Hindlimb muscle (tissue), 1 donor: ENCODE measurements at regions not wholly inside any gene's neighbourhood (a gene's known extent, or its start where the extent isn't known, plus 50 kb on each side); places are given as distances from the start of the nearest gene placed in this dataset.

ENCODE experiments used
- DNase-seq: peaks from one replicate; pipeline ENCODE4 v3.0.0-alpha.2; 2013

DNA sequence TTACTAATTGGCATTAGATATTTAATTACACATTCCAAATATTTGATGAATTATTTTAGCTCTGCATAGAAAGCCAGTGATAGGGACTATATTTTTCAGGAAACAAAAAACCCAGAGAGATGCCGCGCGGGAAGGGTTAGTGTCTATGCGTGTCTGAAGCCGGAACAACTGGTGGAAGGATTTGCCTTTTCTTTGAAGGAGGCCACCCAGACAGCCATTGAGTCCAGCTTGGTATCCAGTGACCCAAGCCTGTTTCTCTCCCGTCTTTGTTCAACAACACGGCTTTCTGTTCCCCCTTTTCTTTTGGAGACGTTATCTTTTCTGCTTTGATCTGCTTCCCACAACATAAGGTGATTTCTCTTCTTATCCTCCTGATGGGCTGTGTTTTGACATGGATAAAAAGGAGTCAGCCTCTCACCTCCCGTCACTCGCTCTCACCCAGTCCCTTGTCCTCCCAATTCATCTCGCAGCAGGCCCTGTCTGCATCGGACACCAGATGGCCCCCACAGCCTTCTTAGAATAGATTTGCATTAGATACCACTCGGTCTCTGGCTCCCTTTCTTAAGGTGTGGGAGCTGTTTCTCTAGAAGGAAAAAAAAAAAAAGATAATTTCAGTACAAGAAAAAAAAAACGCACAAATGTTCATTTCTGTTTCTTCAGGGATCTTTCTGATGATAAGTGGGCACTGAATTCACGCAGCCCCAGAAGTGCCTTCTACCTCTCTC lies 361.8 kb downstream of the ZNF536 start:
- DNase-seq: peak; percentile 63

DNA sequence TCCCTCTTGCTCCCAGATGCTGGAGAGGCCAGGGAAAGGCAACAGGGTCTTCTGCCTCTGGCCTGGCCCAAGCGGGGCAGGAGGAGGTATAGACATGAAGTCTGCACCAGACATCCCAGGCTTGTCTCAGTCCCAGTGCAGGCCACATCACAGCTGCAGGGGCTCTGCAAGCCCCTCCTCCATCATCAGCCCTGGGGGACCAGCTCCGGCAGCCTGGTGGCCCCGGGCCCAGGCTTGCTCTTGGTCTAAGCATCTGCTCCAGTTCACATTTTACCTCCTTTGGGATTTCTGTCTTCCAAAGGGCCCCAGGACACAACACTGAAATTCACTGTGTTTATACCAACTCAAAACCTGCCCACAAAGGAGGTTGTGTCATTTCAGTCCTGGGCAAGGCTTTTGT lies 359.4 kb downstream of the ZNF536 start:
- DNase-seq: no peak

DNA sequence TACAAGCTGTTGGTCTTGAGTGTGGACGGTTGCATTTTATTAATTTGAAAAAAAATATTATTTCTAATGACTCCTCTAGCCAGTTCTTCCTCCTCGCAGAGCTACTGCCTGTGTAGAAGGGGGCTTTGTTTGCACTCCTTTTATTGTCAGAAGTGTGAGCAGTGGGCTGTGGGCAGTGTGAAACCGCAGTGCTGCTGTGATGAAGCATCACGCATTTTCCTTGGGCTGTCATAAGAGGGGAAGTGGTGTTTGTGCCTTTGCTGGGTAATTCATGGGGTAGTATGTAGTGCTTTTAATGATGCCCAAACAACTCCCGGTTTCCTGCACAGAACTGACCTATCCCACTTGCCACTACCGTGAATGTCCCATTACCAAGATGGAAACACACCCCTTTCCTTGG lies 357.3 kb downstream of the ZNF536 start:
- no peak for DNase-seq

GRCh38 chr19:30722761-30723160 lies 350.6 kb downstream of the ZNF536 start:
- no peak for DNase-seq

GRCh38 chr19:30722186-30722585 lies 350.0 kb downstream of the ZNF536 start:
- no peak for DNase-seq

GRCh38 chr19:30719999-30720345 lies 347.8 kb downstream of the ZNF536 start:
- DNase-seq: no peak

DNA sequence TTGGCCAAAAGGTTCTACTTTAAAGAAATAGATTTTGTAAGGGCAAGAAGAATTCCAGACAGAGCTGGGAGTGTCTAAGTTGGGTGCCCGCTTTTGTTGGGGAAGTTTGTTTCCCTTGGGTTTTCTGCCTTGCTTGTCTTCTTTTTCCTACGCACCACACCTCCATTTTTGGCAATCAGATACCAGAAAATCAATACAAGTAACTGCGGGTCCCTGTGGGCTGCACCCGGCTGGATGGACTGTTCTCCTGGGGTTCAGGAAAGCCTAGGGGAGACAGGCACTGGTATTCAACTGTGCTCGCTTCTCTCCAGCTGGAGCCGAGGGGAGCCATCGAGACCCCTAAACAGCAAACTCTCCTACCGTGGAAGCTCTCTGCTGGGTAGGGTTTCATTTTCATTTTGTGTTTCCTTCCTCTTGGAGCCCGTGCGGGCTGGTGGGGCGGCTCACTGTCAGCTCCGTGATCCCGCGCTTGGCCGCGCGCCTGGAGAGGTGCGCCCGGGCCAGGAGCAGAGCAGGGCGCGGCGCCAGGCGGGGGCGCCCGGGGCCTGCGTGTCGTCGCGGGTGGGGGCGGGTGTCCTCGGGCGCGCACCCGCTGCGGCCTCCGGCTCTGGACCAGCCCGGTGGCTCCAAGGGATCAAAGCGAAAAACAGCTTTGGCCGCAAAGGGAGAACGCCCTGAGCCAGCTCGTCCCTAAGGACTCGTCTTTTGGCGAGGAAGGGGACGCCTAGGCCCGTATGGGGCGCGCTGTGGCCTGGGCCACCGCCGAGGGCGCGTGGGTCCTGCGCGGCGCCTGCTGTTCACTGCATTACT lies 347.2 kb downstream of the ZNF536 start:
- peak; percentile 77 for DNase-seq

DNA sequence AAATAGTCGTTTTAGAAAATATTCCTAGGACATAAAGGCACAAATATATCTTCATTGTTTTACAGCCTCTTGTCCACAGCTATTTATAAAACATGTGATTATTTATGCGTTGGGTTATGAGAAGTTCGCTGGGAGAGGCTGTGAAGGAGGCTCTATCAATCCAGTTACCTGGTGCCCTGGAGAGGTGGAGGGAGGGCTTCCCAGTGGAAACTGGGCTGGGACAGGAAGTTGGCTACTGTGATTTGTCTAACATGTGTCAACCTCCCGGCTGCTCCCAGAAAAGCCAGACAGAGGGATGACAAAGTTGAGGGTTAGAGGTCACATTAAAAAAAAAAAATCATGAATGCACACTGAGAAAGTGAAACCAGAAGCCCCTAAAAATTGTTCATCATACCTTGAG lies 346.5 kb downstream of the ZNF536 start:
- no peak for DNase-seq

- DNase-seq: no peak
Observed at GRCh38 chr19:30718014-30718413, 345.8 kb downstream of the ZNF536 start.

DNA sequence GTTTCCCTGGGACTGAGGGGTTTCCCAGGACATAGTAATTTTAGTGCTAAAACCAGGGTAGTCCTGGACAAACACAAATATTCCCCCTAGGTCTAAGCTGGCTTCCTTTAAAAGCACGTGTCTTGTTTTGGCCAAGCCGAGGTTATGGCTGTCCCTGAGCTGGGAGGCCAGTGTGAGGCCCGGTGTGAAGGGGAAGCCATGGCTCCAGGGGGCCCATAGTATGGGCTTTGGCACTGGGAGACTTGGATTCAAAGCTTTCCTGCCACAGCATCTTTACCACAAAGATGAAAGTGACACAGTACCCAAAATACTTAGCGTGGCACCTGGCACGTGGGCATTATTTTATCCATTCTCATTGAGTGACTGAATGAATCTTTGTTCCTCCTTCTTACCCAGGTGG lies 345.2 kb downstream of the ZNF536 start:
- DNase-seq: no peak

DNA sequence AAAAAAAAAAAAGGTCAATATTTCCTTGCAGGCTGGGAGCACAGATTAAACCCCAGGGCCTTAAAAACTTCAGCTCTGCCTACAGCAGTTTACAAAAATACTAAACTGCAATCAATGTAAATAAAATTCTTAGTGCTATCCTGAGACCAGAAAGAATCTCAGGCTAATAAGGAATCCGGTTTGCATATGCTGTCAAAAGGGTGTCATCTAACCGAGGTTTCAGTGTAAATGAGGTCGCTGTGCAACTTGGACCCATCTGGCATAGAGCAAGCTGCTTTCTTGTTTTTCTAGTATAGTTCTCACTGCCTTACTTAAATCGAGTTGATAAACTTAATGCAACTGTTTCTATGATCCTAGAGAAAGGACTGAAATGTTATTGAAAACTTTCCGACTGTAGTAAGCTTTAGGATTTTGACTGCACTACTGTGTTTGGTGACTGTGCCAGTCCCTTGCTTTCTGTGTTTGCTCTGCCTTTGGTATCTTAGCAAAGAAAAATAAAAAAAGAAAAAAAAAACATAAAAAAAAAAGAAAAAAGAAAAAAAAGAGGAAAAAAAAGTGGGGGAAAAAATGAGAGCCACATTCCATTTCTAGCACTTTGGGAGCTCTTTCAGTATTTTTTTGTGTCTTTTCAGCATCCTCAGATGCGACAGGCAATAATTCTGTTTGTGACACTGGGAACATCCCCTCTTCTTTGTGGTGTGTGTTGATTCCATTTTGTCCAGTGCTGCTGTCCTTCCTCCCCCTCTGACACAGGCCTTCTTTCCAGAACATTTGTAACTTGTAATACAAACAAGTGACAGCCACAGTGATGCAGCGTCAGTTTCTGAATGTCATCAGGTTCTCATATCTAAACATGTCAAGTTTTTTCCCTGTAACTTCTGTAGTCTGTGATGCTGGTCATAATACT lies 340.5 kb downstream of the ZNF536 start:
- DNase-seq: no peak

DNA sequence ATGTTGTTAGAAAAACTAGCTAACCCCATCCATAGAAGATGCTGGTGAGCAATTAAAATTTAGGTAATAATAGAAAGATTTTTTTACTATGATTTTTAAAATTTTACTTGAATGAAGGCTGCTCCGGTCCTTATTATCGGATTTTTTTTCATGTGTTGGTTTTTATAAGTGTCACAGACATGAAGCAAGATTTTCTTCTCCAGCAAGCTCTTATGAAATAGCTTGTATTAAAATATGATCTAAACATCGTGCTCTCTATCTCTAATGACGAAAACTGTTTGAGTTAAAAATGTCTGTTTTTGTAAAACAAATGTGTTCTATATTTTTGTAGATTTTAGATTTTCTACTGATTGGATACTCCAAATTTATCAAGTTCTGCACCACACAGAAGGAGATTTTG lies 339.6 kb downstream of the ZNF536 start:
- DNase-seq: no peak

DNA sequence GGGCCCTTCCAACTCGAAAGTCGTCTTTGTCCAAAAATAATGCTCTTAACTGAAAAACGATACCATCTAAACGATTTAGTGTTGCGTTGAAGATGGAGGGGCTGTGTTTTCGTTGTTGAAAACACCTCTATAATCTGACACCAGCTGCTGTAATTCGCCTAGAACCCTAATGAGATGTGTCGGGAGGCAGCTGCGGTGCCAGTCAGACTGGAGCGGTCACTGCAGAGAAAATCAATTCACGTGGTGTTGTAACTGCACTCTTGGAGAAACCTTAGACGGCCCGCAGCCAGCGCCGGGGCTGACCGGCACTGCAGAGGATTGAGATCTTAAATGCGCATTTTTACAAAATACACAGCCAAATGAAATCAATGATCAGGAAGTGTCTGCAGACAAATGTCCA lies 339.1 kb downstream of the ZNF536 start:
- DNase-seq: no peak

GRCh38 chr19:30710721-30711120 lies 338.5 kb downstream of the ZNF536 start:
- DNase-seq: no peak

- DNase-seq: no peak
Observed at GRCh38 chr19:30708416-30709178, 336.4 kb downstream of the ZNF536 start.

- no peak for DNase-seq
Observed at GRCh38 chr19:30704771-30705330, 332.7 kb downstream of the ZNF536 start.

DNA sequence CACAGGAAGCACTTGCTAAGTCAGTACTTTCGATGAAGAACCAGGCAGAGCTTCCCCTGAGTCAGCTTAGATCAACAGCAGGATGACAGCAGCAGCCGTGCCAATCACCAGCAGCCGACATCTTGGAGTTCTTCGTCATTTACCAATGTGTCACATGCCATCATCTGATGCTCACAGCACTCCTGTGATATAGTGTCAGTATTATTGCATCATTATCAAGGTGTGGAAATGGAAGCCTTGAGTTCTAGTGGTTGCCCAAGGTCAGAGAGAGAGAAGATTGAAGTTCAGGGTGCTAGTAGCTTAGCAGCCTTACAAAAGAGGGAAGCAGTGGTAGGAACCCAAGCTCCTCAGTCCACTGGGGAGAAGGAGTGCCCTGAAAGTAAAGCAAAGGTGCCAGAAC lies 331.5 kb downstream of the ZNF536 start:
- no peak for DNase-seq

DNA sequence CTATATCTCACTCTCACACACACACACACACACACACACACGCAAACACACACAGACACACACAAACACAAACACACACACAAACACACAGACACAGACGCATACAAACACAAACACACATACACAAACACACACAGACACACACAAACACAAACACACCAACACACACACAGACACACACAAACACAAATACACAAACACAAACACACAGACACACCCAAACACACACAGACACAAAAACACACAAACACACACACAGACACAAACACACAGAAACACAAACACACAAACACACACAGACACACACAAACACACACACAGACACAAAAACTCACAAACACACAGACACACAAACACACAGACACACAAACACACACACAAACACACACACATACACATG lies 329.0 kb downstream of the ZNF536 start:
- DNase-seq: no peak

GRCh38 chr19:30699871-30700280 lies 327.7 kb downstream of the ZNF536 start:
- no peak for DNase-seq

DNA sequence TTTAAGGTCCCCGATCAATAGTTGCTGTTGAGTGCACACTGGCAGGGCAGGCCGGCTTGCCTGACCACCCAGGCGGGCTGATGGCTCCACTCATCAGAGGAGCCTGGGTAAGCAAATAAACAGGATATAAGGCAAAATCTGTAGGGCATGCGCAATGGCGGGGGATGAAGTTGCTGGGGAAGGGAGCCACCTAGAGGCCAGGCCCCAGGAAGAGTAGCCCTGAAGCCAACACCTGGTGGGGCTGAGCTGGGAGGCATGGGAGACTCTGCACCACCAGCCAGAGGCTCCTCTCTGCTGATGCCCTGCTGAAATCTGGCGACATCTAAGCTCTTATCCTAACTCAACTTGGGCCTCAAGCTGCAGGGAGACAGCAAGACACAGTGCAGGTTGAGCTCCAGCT lies 324.3 kb downstream of the ZNF536 start:
- no peak for DNase-seq

GRCh38 chr19:30695171-30695875 lies 323.1 kb downstream of the ZNF536 start:
- no peak for DNase-seq
